ENCODE measurements at regions not wholly inside any gene's neighbourhood (a gene's known extent, or its start where the extent isn't known, plus 50 kb on each side); places are given as distances from the start of the nearest gene placed in this dataset.

- TF ChIP-seq MNT (IDR thresholded peaks at IDR 0.05) (no peak), SP140L (CRISPR knock-in tag; IDR thresholded peaks at IDR 0.05; ENCODE audit: borderline replicate concordance) (no peak), ZNF691 (CRISPR knock-in tag; IDR thresholded peaks at IDR 0.05; ENCODE audit: borderline replicate concordance, low read depth) (no peak), MYC (CRISPR knock-in tag; IDR thresholded peaks at IDR 0.05; ENCODE audit: borderline replicate concordance) (no peak), TEF (CRISPR knock-in tag; IDR thresholded peaks at IDR 0.05) (no peak), NBN (conservative IDR thresholded peaks at IDR 0.05) (no peak), ZBTB26 (CRISPR knock-in tag; IDR thresholded peaks at IDR 0.05; ENCODE audit: borderline replicate concordance) (no peak), HNF4A (CRISPR knock-in tag; IDR thresholded peaks at IDR 0.05) (no peak), THAP11 (CRISPR knock-in tag; IDR thresholded peaks at IDR 0.05) (no peak), GLMP (CRISPR knock-in tag; IDR thresholded peaks at IDR 0.05; ENCODE audit: borderline replicate concordance) (no peak), E2F5 (CRISPR knock-in tag; conservative IDR thresholded peaks at IDR 0.05) (no peak), TRIM24 (CRISPR knock-in tag; IDR thresholded peaks at IDR 0.05) (no peak), ZNF761 (CRISPR knock-in tag; conservative IDR thresholded peaks at IDR 0.05) (no peak)
These were observed 50.6 kb upstream of the RBFOX3 start (continued) for GRCh38 chr17:79661292-79662041.
